GM21423 (cell line): ENCODE measurements at regions not wholly inside any gene's neighbourhood (a gene's known extent, or its start where the extent isn't known, plus 50 kb on each side); places are given as distances from the start of the nearest gene placed in this dataset.

ENCODE experiments used
- ATAC-seq: cut with Tn5 transposase; IDR thresholded peaks from one replicate; pipeline ENCODE4 v1.9.1; 2021; ENCODE audit warnings: mild to moderate bottlenecking, moderate library complexity; ENCODE audit not compliant: unreplicated experiment

DNA sequence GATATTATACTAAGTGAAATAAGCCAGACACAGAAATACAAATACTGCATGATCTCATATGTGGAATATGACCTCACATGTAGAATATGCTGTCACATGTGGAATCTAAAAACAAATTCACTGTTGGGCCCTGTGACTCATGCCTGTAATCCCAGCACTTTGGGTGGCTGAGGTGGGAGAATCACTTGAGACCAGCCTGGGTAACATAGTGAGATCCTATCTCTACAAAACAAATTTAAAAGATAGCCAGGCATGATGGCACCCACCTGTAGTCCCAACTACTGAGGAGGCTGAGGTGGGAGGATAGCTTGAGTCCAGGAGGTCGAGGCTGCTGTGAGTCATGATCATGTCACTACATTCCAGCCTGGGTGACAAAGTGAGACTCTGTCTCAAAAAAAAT, 160.3 kb downstream of the PTEN start:
- ATAC-seq = no peak

DNA sequence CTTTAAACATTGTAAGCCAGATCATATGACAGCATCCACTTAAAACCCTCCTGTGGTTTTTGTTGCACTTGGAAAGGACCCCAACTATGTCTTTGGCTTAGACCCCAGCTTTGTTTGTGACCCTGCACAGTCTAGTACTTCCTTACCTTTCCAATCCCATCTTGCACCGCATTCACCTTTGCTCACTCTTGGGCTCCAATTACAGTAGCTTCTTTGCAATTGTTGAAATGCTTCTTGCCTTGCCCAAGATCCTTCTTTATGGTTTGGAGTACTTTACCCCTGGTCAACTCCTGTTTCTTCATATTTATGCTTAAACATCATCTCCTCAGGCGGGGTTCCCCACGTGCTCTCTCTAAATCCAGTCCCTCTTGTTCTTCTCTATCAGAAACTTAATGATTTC, 162.6 kb downstream of the PTEN start:
- ATAC-seq = no peak

DNA sequence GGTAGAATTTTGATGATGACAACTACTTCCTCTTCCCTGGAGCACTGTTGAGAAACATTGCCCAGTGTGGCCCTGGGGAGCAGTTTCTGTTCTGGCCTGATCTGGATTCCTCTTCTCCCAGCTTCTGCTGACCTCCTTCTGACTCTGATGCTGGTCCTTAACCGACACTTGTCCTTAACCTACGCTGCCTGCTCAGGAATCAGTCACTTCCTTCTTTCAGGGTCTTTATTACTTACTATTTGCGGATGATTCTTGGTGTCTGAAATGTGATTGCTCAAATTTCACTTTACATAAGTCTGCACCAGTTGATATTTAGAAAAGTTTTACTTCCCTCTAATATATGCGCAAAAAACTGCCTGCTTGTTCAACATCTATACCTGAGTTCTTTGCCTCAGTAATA, 164.1 kb downstream of the PTEN start:
- ATAC-seq = peak; percentile 68

DNA sequence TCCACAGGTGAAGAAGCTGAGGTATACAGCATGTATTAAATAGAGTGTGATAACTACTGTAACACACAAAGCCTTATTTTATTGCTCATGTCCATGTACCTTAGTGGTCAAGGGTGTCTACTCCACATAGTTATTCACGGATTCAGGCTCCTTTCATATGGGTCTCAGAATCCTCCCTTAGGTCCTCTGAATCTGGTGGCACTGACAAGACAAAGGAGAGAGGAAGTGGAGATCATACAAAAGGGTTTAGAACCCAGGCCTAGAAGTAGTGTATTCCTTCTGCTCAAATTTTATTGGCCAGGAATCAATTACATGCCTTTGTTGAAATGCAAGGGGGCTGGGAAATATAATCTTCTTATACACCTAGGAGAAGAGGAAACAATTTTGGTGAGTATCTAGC, 164.6 kb downstream of the PTEN start:
- ATAC-seq = peak; percentile 7

DNA sequence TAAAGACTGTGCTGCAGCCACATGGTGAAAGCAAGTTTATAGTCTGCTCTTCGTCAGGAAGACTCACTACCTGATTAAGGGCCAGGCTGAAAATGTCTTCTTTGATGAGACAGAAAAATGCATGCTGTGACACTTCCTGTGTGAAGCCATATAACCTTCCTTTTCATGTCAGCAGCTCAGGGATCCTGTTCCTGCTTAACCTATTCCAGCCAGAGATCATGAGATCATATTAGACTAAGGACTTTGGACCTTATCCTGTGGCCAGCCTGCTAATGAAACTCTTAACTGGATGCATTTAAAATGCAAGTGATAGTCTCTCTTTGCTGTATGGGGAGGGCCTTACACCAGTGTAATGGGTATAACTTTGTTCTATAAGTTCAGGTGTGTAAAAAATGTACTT, 165.2 kb downstream of the PTEN start:
- no peak for ATAC-seq

DNA sequence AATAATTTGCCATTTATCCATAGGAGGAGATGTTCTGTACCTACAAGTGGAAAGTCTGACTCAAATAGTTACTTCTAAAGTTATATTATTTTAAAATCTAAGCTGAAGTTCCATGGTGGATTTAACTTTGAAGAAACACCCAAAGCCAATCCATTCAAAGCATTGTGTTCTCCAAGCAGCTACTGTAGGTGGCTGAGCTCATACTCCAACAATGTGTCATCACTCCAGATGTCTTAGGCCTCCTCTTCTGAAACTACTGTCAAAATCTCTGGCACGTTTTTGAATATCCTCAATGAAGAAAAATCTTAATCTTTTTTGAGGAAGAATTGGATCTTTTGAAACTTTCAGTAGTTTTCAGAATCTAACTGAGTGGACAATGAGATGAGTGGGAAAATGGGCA, 169.1 kb downstream of the PTEN start:
- ATAC-seq = no peak

DNA sequence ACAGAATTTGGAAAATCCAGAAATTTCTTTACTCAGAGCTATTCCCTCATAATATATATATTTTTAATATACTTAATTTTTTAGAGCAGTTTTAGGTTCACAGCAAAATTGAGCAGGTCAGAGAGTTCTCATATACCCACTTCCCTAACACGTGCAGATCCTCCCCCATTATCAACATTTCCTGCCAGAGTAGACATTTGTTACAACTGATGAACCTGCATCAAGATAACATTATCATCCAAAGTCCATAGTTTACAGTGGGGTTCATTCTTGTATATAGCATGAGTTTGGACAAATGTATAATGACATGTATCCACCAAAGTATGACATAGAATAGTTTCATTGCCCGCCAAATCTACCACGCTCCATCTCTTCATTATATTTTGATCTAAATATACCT, 170.0 kb downstream of the PTEN start:
- no peak for ATAC-seq

DNA sequence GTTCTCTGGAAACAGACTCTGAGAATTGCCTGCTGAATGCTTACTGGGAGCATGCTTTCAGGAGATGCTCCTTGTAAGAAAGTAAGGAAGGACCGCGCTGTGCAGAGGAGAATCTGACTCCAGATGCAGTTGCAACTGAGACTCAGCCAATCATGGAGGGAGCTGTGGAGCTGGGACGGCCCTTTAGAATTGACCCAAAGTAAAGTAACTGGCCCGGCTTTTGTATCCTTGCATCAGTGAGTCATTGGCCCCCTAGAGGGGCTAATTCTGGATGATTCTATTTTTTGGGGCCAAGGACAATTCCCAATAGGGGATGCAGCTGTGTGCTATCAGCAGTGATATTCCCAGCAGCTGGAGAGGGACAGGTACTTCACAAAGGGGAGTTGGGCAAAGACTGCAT, 170.4 kb downstream of the PTEN start:
- ATAC-seq = no peak

DNA sequence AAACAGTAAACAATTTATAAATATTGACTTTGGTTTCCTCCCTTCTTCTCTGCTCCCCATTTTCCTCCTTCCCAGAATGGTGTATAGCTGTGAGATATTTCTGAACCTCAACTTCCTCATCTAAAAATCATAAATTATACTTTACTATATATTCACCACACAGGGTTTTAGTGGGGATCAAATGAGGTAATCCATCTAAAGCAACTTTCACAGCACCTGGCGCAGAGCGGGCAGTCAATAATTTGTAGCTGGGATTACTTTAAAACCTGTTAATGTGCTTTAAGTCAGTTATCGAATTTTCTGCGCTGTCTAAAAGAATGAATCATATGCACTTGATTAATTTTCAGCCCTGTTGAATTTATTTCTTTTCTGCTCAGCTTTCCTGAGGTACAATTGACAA, 172.7 kb downstream of the PTEN start:
- ATAC-seq = no peak

DNA sequence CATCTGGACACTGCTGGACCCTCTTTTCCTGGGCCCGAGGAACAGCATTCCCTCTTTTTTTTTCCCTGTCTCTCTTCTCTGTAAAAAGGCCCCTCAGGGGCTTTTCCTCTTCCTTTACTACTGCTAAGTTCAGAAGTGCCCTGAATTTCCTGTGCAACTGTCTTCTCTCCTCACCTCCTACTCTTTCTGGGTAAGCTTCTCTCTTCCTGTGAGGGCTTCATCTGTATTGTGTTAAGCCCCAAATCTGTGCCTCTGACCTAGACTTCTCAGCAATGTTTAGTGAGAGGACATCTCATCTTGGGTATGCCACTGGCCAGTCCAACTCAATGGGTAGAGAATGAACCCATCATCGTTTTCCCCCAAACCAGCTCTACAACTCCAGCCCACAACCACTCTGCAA, 174.2 kb downstream of the PTEN start:
- no peak for ATAC-seq

DNA sequence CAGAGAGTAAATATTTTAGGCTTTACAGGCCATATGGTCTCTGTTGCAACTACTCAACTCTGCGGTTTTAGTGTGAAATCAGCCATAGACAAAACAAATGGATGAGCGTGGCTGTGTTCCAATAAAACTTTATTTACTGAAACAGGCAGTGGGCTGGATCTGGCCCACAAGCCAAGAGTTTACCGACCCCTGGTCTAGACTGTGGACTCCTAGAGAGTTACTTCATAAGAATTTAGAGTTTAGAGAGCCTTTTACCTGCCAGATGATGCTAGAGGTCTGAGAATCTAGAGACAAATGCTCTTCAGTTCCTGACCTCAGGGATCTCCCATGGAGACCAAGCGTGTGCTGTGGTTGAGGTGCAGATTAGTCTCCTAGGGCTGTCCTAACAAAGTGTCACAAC, 174.8 kb downstream of the PTEN start:
- ATAC-seq = no peak

DNA sequence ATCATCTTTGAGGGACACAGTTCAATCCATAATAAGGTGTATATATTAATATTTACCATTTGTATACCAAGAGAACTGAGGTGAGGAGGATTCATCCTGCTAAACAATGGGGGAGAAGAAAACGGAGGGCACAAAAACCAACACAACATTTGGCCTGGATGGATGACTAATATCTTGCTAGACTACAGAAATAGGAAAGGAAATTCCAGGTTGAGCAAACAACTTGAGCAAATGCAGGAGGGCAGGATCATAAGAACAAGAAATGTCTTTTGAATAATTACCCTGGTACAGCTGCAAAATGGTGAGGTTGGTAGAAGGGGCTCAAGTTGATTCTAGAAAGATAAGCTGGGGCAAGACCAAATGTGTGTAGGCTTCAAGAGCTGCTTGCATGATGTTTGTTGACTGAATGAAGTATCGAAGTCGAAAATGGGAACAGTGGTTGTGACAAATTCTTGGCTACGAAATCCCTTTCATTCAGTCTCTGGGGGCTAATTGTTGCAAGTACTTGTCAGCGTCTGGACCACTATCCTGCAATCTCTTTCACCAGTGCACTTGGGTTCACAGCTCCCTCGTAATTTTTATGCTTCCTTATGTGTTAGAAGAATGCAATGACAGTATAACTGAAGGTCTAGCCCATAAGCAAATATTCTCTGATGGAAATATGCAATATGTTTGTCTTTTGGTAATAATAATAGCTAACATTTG, 176.2 kb downstream of the PTEN start:
- ATAC-seq = no peak

DNA sequence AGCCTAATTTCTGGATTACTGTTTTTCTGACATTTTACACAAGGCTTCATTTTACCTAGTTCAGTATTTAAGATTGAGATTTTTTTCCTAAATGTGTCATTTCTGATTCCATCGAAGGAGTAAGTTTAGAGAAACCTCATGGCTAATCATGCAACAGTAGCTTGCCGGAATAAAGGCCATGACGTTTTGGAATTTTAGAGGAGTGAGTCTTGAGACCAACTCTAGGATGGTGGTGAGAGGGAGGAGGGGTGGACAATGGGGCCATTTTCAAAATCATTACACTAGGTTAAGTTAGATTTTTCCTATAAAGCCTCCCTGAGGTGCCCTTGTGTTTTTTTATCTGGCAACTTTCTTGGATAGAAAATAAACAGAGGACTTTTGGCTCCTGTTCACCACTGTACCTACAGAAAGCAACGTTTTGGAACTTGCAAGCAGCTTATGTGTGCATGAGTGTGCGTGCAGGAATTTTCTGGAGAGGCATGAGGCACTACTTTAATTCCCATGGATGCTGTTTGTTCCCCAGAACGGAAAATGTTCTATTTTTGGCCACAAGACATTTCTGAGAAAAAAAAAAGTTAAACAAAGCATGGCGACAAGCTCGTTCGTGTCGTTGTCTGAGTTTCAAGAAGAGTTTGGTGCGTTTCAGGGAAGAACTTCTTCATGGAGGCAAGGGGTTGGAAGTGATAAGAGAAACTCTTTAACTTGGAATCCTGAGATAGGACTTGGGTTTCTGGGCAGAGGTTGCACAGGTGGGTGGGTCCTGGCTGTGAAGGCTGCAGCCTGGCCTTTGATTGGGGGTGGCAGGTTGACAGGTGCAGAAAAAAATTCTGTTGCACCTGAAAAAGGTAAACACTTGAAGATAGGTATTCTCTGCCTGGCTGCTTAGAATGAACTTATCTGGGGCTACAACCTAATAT, 178.1 kb downstream of the PTEN start:
- no peak for ATAC-seq

DNA sequence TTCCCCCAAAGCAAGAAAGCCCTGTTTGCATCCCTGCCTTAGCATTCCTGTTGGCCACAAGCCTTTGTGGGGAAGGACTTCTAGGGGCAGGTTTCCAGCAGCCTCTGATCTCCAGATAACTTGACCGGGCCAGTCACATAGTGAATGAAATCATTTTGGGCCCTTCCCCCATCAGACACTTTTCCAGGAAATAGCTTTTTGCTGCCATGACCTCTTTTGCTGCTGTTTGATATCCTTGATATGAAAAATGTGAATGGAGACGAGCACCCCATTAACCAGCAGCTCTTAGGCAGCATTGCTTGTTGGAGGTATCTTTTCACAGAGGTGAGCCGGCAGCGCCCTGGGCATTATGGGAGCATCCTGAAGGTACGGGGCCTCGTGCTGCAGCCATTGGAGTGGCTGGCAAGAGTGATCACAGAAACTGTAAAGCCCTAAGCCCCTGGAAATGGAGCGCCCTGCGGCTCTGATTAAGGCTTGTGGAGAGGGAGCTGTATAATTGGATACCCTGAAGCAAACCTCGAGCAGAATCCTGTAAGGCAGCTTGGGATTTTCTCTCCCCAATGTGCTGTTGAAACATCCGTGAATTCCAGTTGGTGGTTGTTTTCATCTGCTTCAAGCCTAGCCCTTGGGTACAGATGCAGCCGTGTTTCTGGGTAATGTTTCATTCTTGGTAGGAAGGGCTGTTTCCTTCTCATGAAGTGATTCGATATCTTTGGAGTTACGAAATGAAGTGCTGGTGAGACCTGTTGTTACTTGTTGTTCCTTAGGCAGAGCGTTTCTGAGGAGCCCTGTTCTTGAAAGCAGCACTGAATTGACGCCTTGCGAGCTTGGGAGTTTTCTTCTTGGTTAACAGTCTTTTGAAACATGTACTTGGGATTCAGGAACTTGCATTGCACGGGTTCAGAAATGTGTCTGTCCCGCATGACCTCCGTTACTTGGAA, 179.0 kb downstream of the PTEN start:
- no peak for ATAC-seq

DNA sequence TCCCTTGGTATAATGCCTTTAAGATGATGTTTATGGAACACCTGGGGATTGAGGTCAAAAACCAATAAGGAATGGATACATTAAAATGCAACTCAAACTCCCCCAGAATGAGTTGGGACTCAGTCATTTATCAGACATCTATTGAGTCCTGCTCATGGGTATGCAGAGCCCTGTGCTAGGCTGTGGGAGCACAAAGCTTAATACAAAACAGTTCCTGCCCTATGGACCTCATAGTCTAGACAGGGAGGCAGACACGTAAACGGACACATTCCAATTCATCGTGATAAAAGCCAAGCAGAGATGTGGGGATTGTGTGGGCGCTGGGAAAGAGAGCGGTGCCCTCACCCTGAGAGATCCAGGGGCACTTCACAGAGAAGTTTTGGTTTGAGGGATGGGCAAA, 181.7 kb downstream of the PTEN start:
- ATAC-seq = no peak

DNA sequence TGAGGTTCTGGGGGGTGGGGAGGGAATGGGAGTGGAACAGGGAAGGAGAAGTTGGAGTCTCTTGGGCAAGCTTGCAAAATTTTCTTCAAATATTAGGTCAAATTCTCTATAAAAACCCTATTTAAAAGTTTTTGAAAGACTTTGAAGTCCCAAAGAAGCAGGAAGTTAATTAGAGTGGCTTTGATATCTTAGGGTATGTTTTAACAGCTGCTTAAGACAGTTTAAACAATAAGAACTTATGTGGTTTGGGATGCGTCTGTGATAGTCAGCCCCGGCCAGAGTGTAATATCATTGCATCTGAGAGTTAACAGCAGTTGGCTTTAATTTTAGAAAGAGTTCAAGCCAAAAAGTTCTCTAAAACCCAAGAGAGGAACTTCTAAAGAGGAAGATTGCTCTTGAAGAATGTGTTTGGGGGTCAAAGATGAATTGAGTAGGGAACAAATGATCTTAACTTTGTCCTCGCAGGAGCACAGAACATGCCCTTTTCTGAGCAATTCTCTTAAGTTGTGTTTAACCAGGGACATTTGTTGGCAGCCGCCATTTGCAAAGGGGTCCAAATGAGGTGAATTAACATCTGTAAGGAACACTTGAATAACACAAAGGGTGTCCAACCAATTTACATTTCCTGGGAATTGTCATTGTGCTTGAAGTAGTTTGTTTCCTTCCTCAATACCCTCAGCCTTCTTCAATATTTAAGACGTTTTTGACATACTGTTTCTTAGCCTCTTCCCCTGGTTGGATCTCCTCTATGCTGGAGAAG, 182.4 kb downstream of the PTEN start:
- no peak for ATAC-seq

DNA sequence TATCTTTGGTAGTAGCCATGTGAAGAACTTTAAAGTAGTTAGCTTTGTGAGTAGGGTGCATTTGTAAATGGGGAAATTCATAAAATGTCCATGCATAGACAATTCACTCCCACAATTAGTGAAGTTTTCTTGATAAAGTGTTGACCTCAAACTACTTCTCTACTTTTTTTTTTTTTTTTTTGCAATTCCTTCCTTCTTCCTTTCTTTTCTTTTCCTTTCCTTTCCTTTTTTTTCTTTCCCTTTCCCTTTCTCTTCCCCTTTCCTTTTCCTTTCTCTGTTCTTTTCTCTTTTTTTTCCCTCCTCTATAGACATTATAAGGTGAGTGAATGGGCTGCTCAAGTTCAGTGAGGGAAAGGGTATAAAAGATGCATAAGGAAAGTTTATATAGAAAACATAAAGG, 184.2 kb downstream of the PTEN start:
- ATAC-seq = no peak

DNA sequence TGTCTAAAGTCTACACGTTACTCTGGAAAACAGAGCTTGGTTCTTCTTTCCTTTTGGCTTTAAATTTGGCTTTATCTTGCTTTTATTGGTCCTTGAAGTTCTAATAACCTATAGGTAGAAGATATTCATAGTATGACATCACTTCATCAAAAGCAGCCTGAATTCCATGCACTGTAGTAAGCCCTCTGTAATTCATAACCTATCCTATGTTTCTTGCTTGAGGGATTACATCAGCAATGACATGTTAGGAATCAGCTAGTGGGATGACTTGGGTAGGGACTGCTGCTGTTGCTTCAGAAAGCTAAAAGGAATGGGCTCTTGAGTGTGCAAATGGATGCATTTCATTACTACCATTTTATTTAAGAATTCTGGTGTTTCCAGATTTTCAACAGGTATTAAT, 184.9 kb downstream of the PTEN start:
- no peak for ATAC-seq

DNA sequence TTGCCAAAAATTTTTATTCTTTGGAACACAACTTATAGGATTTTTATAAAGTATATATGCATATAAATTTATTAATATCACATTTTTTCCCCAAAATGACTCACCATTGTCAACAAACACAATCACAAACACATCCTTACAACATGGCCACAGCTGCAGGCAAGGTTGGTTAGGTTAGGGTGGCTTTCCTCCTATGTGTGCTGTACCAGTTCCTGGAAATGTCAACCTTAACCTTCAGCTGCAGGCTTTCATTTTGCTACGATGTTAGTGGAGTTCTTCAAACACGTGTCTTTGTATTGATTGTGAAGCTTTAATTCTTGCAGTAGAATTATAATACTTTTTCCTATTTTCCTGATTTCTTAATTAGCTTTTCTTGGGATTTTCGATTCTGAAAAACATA, 185.8 kb downstream of the PTEN start:
- no peak for ATAC-seq

DNA sequence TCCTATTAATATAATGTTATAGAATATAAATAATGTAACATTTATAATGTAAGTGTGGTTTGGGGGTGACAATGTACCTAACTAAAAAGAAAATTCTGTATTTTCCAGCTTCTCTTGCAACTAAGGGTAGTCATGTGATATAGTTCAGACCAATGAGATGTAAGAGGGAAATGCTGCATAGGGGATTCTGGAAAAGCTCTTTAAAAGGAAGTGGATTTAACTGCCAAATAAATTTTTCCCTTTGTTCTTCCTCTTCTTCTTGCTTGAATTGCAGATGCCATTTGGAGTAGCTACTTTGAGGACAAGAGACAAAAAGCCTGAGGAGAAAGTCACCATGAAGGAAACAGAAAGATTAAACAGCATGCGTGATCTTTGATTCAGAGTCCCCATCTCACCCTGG, 194.3 kb downstream of the PTEN start:
- no peak for ATAC-seq

DNA sequence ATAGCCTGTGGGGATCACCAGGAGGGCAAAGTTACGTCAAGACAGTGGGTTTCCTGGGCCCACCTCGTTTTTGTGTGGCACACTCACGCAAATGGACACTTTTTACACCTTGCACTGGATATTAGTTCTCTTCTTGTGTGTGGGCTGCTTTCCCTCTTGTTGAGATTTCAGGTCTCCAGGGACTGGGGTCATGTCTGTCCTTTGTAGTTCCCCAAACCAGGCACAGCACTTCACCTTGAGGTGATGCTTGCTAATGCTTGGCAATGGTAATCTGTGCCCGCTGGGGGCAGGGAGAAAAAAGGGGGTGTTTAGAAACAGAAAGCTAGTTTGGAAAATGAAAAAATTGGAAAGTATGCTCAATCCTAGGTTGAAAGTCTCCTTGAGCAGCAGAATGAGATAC, 195.3 kb downstream of the PTEN start:
- no peak for ATAC-seq
